VCaP (cell line): ENCODE measurements at regions not wholly inside any gene's neighbourhood (a gene's known extent, or its start where the extent isn't known, plus 50 kb on each side); places are given as distances from the start of the nearest gene placed in this dataset.

Experiments
- H3K27ac ChIP-seq: fragments of 450-650 bp; 2 replicates; pipeline ENCODE4 v1.5.1; 2017
- CTCF ChIP-seq: fragments of 450-650 bp; conservative IDR thresholded peaks from 2 replicates; pipeline ENCODE4 v1.5.1; 2017; ENCODE audit warnings: mild to moderate bottlenecking, moderate library complexity

- TF ChIP-seq CTCF: no peak
- H3K27ac ChIP-seq: peak overlapping the region; percentile 89
Measured at GRCh38 chr10:29107866-29108498, 180.9 kb upstream of the LYZL1 start.

GRCh38 chr10:29109707-29110571 lies 178.9 kb upstream of the LYZL1 start:
- H3K27ac ChIP-seq: no peak overlapping the region; the same call in 1 of the 2 replicates
- TF ChIP-seq CTCF: no peak

GRCh38 chr10:29112827-29113615 lies 175.8 kb upstream of the LYZL1 start:
- TF ChIP-seq CTCF: no peak

DNA sequence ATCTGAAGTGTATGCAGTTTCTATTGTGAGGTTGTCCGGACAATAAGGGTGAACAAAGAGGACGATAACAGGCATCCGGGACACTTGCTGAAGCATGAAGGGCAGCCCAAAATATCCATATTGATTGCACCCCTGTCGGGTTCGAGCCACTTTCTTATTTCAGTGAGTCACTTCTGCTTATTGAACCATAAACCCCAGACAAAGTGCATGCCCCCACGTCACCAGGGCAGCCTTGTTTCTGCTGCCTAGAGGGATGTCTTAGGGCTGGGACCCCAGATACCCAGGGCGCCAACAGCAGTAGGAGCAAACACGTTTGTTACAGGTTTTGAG lies 175.3 kb upstream of the LYZL1 start:
- H3K27ac ChIP-seq: no peak overlapping the region
- no peak for TF ChIP-seq CTCF

More at GRCh38 chr10:29112827-29113615, 175.8 kb upstream of the LYZL1 start:
- no peak overlapping the region for H3K27ac ChIP-seq

GRCh38 chr10:29114141-29114540 lies 174.7 kb upstream of the LYZL1 start:
- H3K27ac ChIP-seq: no peak overlapping the region
- no peak for TF ChIP-seq CTCF

GRCh38 chr10:29117781-29118180 lies 171.1 kb upstream of the LYZL1 start:
- H3K27ac ChIP-seq: no peak overlapping the region
- no peak for TF ChIP-seq CTCF

DNA sequence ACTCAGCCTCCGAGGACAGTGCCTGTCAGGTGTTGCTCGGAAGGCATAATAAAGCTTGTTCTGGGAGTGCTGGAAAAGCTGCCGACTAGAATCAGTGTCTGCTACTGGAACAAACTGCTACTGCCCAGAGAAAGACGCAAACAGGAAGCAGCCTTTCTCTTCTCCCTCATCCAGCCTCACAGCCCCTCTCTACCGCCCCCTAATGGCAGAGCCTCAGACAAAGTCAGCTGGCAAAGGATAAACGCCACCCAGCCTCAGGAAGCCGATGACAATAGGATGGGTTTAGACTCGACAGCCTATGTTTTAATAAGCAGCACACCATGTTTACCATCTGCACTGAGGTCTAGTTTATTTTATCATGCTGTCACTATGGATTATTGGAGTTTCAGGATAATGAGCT lies 169.5 kb upstream of the LYZL1 start:
- TF ChIP-seq CTCF: peak; percentile 71
- H3K27ac ChIP-seq: no peak overlapping the region
